IMR-90 (cell line): ENCODE measurements at regions not wholly inside any gene's neighbourhood (a gene's known extent, or its start where the extent isn't known, plus 50 kb on each side); places are given as distances from the start of the nearest gene placed in this dataset.

Experiments
- ATAC-seq: fragments of 200-7000 bp; cut with Tn5 transposase; 2 replicates; pipeline ENCODE4 v1.9.1; 2020; ENCODE audit warnings: low read depth, mild to moderate bottlenecking, moderate library complexity
- BruUV-seq: library from RNA; stranded (reverse); fragments of 400-500 nt; replicated peaks from 2 replicates; lab custom pipeline; 2021; lab: Mats Ljungman, UMichigan
- CTCF ChIA-PET: fragments of 300-600 bp; formaldehyde crosslinking; extraction: SDS; loops from one replicate; lab custom pipeline; 2021; ENCODE audit warnings: antibody characterized with exemption; lab: Yijun Ruan, JAX
- POLR2A ChIA-PET: fragments of 300-600 bp; sonication (Branson Sonifier 250); formaldehyde crosslinking; loops from one replicate; lab custom pipeline; 2022; ENCODE audit warnings: antibody characterized with exemption; ENCODE audit not compliant: unreplicated experiment; lab: Charles Lee
- DNase-seq: peaks from one replicate; pipeline ENCODE4 v3.0.0; 2013
- H2AFZ ChIP-seq: replicated peaks from 2 replicates; pipeline ENCODE3; 2013; ENCODE audit warnings: low read length, mild to moderate bottlenecking; ENCODE audit not compliant: poor library complexity
- H2AK5ac ChIP-seq: 2 replicates; pipeline ENCODE4 v1.6.1; 2013; ENCODE audit warnings: low read depth, low read length, inconsistent platforms
- H2AK9ac ChIP-seq: replicated peaks from 2 replicates; pipeline ENCODE3; 2013; ENCODE audit warnings: mild to moderate bottlenecking, low read depth, low read length, moderate library complexity; ENCODE audit not compliant: poor library complexity
- H2BK120ac ChIP-seq: 2 replicates; pipeline ENCODE4 v1.6.1; 2013; ENCODE audit warnings: low read depth, low read length, inconsistent platforms
- H2BK15ac ChIP-seq: 3 replicates; pipeline ENCODE4 v1.6.1; 2013; ENCODE audit warnings: low read depth, low read length, inconsistent platforms
- H2BK20ac ChIP-seq: 2 replicates; pipeline ENCODE4 v1.6.1; 2013; ENCODE audit warnings: low read depth, mild to moderate bottlenecking, inconsistent platforms, low read length, moderate library complexity
- H2BK5ac ChIP-seq: 2 replicates; pipeline ENCODE4 v1.6.1; 2013; ENCODE audit warnings: mild to moderate bottlenecking, low read depth, low read length, inconsistent platforms; ENCODE audit not compliant: poor library complexity, severe bottlenecking
- H3K14ac ChIP-seq: replicated peaks from 2 replicates; pipeline ENCODE4 v1.6.1; 2013; ENCODE audit warnings: low read depth, low read length, inconsistent platforms
- H3K18ac ChIP-seq: 2 replicates; pipeline ENCODE4 v1.6.1; 2013; ENCODE audit warnings: low read depth, low read length, control low read depth
- H3K23ac ChIP-seq: 2 replicates; pipeline ENCODE4 v1.6.1; 2013; ENCODE audit warnings: low read depth, low read length, inconsistent platforms
- H3K27ac ChIP-seq: 2 replicates; pipeline ENCODE4 v1.5.1; 2013; ENCODE audit warnings: mild to moderate bottlenecking, control low read depth, low read length; ENCODE audit not compliant: insufficient read depth
- H3K27me3 ChIP-seq: 2 replicates; pipeline ENCODE4 v1.6.1; 2013; ENCODE audit warnings: low read length; ENCODE audit not compliant: control insufficient read depth, insufficient read depth
- H3K36me3 ChIP-seq: 2 replicates; pipeline ENCODE4 v1.6.1; 2013; ENCODE audit warnings: low read length, mixed read lengths; ENCODE audit not compliant: control insufficient read depth, insufficient read depth
- H3K4ac ChIP-seq: 2 replicates; pipeline ENCODE4 v1.6.1; 2013; ENCODE audit warnings: low read depth, low read length, inconsistent platforms
- H3K4me1 ChIP-seq: 2 replicates; pipeline ENCODE4 v1.6.1; 2013; ENCODE audit warnings: low read length, mixed read lengths; ENCODE audit not compliant: control insufficient read depth, insufficient read depth
- H3K4me2 ChIP-seq: 2 replicates; pipeline ENCODE4 v1.6.1; 2013; ENCODE audit warnings: low read depth, mild to moderate bottlenecking, control low read depth, low read length, moderate library complexity
- H3K4me3 ChIP-seq: 2 replicates; pipeline ENCODE4 v1.5.1; 2013; ENCODE audit warnings: low read depth, mild to moderate bottlenecking, control low read depth, low read length, moderate library complexity; ENCODE audit not compliant: insufficient read depth
- H3K56ac ChIP-seq: 2 replicates; pipeline ENCODE4 v1.6.1; 2013; ENCODE audit warnings: low read length, inconsistent platforms; ENCODE audit not compliant: insufficient read depth; ENCODE audit errors: extremely low read depth
- H3K79me1 ChIP-seq, 2 experiments: 2 replicates each; pipeline ENCODE4 v1.6.1; 2013; ENCODE audit warnings: low read length in 2 of 2, inconsistent platforms in 1 of 2, low read depth in 1 of 2
- H3K9ac ChIP-seq: 2 replicates; pipeline ENCODE4 v1.6.1; 2013; ENCODE audit warnings: low read depth, low read length, control low read depth
- H3K9me1 ChIP-seq: 2 replicates; pipeline ENCODE4 v1.6.1; 2013; ENCODE audit warnings: low read length, inconsistent platforms; ENCODE audit not compliant: insufficient read depth
- H3K9me3 ChIP-seq: 2 replicates; pipeline ENCODE4 v1.6.1; 2013; ENCODE audit warnings: low read length; ENCODE audit not compliant: control insufficient read depth, insufficient read depth
- H4K20me1 ChIP-seq: 2 replicates; pipeline ENCODE4 v1.6.1; 2013; ENCODE audit warnings: low read length, inconsistent platforms; ENCODE audit not compliant: insufficient read depth
- H4K5ac ChIP-seq: 2 replicates; pipeline ENCODE4 v1.6.1; 2013; ENCODE audit warnings: mild to moderate bottlenecking, low read depth, low read length, control low read depth
- H4K8ac ChIP-seq, 2 experiments: 2 replicates each; pipeline ENCODE4 v1.6.1; 2013; ENCODE audit warnings: low read depth in 2 of 2, low read length in 2 of 2, control low read depth in 1 of 2, inconsistent platforms in 1 of 2
- H4K91ac ChIP-seq: 2 replicates; pipeline ENCODE4 v1.6.1; 2013; ENCODE audit warnings: low read depth, low read length, inconsistent platforms; ENCODE audit not compliant: insufficient read depth
- CEBPB ChIP-seq: IDR thresholded peaks from 2 replicates; pipeline ENCODE4 v1.6.1; 2012; ENCODE audit warnings: low read depth, low read length, improper control_type of control experiment
- FOS ChIP-seq: fragments of 150-350 bp; IDR thresholded peaks from 2 replicates; pipeline ENCODE4 v1.6.1; 2016; ENCODE audit warnings: low read depth, low read length
- RAD21 ChIP-seq: IDR thresholded peaks from 2 replicates; pipeline ENCODE4 v1.6.1; 2012; ENCODE audit warnings: low read length, improper control_type of control experiment
- RFX5 ChIP-seq: IDR thresholded peaks from 2 replicates; pipeline ENCODE4 v1.8.0; 2012; ENCODE audit warnings: low read depth, mild to moderate bottlenecking, low read length, moderate library complexity
- WGBS, 2 experiments: methylation state at CpG; one replicate each; pipeline versions ENCODE4 v1.1.5 to v1.1.7; 2013; ENCODE audit warnings: missing lambda C conversion rate in 2 of 2; ENCODE audit not compliant: insufficient read length in 1 of 2; ENCODE audit errors: extremely low coverage in 2 of 2; 5-methylcytosine and 5-hydroxymethylcytosine counted together
- dilution Hi-C: fragments of 300-500 bp; cut with HindIII; formaldehyde crosslinking; loops from one replicate; pipeline ENCODE4 v1.14.3; 2018; ENCODE audit warnings: low sequenced_read_pairs; ENCODE audit not compliant: unreplicated experiment
- in situ Hi-C: fragments of 300-500 bp; cut with MboI; formaldehyde crosslinking; loops from 3 replicates; pipeline ENCODE4 v1.14.3; 2019; ENCODE audit warnings: low sequenced_read_pairs, inconsistent platforms, mixed read lengths
- intact Hi-C: fragments of 100-400 bp; cut with micrococcal nuclease; formaldehyde crosslinking; loops from 2 replicates; pipeline ENCODE4 v1.10.0; 2022
- TF ChIP-seq, protein P1 (sequence below): conservative IDR thresholded peaks from 2 replicates; pipeline ENCODE4 v1.5.1; 2012; ENCODE audit warnings: mild to moderate bottlenecking, low read depth, low read length, improper control_type of control experiment

DNA sequence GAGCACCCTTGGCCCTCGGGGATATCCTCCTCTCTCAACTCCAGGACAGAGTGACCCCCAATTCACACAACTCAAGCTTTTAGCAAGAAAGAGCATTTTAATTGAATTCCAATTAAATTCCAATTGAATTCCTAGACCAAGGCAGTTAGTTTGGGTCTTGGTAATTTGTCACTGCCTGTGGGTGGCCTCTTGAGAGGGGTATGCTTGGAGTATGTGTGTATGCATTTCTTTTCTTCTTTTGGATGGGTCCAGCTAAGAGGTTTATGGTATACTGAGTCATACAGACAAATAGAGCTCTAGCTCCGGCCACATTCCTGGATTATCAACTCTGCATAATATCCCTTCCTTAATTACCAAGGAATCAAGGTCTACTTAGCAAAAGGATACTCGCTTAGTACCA lies 136.7 kb downstream of the PCTP start:
- Histone ChIP-seq H3K23ac (no peak overlapping the region), H3K36me3 (no peaks in the 10 kb centered on the region), H2BK5ac (no peak overlapping the region), H3K4me3 (no peak overlapping the region), H2BK15ac (no peak overlapping the region), H3K9me3 (no peaks in the 10 kb centered on the region), H3K4ac (no peak overlapping the region), H2BK20ac (no peak overlapping the region), H3K4me1 (no peaks in the 10 kb centered on the region), H4K8ac (no peak overlapping the region), H3K27me3 (no peaks in the 10 kb centered on the region), H3K9me1 (no peaks in the 10 kb centered on the region), H3K27ac (no peak overlapping the region), H4K5ac (no peak overlapping the region), H2AK5ac (no peak overlapping the region), H4K91ac (no peak overlapping the region), H3K79me1 (no peaks in the 10 kb centered on the region), H3K14ac (no peak overlapping the region), H2AK9ac (no peak overlapping the region), H3K9ac (no peak overlapping the region), H3K18ac (no peak overlapping the region), H3K4me2 (no peak overlapping the region), H2AFZ (no peak overlapping the region), H4K20me1 (no peaks in the 10 kb centered on the region), H3K56ac (no peak overlapping the region), H2BK120ac (no peak overlapping the region)
- CTCF ChIA-PET, result no interaction called here
- TF ChIP-seq CEBPB (no peak), FOS (no peak), RAD21 (no peak), RFX5 (no peak)
- TF ChIP-seq, protein P1, sequence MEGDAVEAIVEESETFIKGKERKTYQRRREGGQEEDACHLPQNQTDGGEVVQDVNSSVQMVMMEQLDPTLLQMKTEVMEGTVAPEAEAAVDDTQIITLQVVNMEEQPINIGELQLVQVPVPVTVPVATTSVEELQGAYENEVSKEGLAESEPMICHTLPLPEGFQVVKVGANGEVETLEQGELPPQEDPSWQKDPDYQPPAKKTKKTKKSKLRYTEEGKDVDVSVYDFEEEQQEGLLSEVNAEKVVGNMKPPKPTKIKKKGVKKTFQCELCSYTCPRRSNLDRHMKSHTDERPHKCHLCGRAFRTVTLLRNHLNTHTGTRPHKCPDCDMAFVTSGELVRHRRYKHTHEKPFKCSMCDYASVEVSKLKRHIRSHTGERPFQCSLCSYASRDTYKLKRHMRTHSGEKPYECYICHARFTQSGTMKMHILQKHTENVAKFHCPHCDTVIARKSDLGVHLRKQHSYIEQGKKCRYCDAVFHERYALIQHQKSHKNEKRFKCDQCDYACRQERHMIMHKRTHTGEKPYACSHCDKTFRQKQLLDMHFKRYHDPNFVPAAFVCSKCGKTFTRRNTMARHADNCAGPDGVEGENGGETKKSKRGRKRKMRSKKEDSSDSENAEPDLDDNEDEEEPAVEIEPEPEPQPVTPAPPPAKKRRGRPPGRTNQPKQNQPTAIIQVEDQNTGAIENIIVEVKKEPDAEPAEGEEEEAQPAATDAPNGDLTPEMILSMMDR, result no peak
- dilution Hi-C loops (no loop called here), in situ Hi-C loops (no loop called here), intact Hi-C loops (no loop called here)
- DNase-seq, result no peak
- no TSS peak for BruUV-seq
- ATAC-seq, result no peak
- POLR2A ChIA-PET, result no interaction called here
- WGBS, 2 experiments, result no CpG with 5 or more reads among the region's 3 CpGs
